A673 (cell line): ENCODE measurements at regions not wholly inside any gene's neighbourhood (a gene's known extent, or its start where the extent isn't known, plus 50 kb on each side); places are given as distances from the start of the nearest gene placed in this dataset.

ENCODE experiments used
- EZH2 ChIP-seq: fragments of 200-600 bp; sonication (generic); IDR thresholded peaks from 2 replicates; pipeline ENCODE4 v1.6.1; 2017; ENCODE audit warnings: borderline replicate concordance, low read depth, mild to moderate bottlenecking, mixed read lengths, antibody characterized with exemption, low read length; ENCODE audit not compliant: poor library complexity, severe bottlenecking
- TF ChIP-seq, protein P1 (sequence below): fragments of 300-800, 200-600 bp; sonication (generic); conservative IDR thresholded peaks from 2 replicates; pipeline ENCODE4 v1.5.1; 2017; ENCODE audit warnings: low read depth, mild to moderate bottlenecking, antibody characterized with exemption, low read length, moderate library complexity, mixed read lengths

- no peak for TF ChIP-seq EZH2
- TF ChIP-seq, protein P1, sequence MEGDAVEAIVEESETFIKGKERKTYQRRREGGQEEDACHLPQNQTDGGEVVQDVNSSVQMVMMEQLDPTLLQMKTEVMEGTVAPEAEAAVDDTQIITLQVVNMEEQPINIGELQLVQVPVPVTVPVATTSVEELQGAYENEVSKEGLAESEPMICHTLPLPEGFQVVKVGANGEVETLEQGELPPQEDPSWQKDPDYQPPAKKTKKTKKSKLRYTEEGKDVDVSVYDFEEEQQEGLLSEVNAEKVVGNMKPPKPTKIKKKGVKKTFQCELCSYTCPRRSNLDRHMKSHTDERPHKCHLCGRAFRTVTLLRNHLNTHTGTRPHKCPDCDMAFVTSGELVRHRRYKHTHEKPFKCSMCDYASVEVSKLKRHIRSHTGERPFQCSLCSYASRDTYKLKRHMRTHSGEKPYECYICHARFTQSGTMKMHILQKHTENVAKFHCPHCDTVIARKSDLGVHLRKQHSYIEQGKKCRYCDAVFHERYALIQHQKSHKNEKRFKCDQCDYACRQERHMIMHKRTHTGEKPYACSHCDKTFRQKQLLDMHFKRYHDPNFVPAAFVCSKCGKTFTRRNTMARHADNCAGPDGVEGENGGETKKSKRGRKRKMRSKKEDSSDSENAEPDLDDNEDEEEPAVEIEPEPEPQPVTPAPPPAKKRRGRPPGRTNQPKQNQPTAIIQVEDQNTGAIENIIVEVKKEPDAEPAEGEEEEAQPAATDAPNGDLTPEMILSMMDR = 0 out of 2 replicates have a peak, but pooled peaks have one; percentile 18
Measured at GRCh38 chr14:88929656-88930436, 105.4 kb downstream of the TTC8 start.
